GM23338 (cell line): ENCODE measurements at regions not wholly inside any gene's neighbourhood (a gene's known extent, or its start where the extent isn't known, plus 50 kb on each side); places are given as distances from the start of the nearest gene placed in this dataset.

ENCODE experiments used
- EZH2 ChIP-seq: fragments of 200-600 bp; sonication (generic); IDR thresholded peaks from one replicate; pipeline ENCODE4 v1.8.0; 2017; ENCODE audit warnings: antibody characterized with exemption, mild to moderate bottlenecking, low read depth; ENCODE audit not compliant: unreplicated experiment
- POLR2AphosphoS5 ChIP-seq: IDR thresholded peaks from 2 replicates; pipeline ENCODE4 v1.6.1; 2016; ENCODE audit warnings: antibody characterized with exemption, low read depth
- TF ChIP-seq, protein P1 (sequence below), 2 experiments: fragments of 200-600 bp in 1 of 2; sonication (generic) in 1 of 2; conservative IDR thresholded peaks; 2 replicates each; pipeline versions ENCODE4 v1.5.1 to v1.6.1; 2016 to 2017; ENCODE audit warnings: antibody characterized with exemption in 2 of 2, low read depth in 2 of 2, mild to moderate bottlenecking in 2 of 2, moderate library complexity in 1 of 2

DNA sequence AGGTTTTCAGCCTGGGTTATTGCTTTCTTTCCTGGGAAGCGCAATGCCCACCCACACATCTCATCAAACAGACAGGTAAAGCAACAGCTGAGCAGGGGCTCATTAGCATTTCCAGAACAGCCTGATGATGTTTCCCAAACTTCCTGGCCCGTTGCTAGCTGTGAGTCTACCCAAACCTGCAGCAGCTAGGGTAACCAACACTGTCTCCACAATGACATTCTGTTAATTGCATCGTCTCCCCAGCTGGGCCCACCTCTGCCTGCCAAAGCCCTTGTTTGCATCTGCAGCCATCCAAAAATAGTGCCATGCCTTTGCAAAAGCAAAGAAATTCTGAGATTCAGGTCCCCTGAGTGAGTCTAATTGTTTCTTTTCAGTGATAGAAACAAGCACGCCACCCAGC lies 273.0 kb downstream of the MED10 start:
- TF ChIP-seq POLR2AphosphoS5 (no peak), EZH2 (no peak)
- TF ChIP-seq, protein P1, sequence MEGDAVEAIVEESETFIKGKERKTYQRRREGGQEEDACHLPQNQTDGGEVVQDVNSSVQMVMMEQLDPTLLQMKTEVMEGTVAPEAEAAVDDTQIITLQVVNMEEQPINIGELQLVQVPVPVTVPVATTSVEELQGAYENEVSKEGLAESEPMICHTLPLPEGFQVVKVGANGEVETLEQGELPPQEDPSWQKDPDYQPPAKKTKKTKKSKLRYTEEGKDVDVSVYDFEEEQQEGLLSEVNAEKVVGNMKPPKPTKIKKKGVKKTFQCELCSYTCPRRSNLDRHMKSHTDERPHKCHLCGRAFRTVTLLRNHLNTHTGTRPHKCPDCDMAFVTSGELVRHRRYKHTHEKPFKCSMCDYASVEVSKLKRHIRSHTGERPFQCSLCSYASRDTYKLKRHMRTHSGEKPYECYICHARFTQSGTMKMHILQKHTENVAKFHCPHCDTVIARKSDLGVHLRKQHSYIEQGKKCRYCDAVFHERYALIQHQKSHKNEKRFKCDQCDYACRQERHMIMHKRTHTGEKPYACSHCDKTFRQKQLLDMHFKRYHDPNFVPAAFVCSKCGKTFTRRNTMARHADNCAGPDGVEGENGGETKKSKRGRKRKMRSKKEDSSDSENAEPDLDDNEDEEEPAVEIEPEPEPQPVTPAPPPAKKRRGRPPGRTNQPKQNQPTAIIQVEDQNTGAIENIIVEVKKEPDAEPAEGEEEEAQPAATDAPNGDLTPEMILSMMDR (conservative IDR thresholded peaks at IDR 0.05; ENCODE audit: low read depth in 2 of 2): no peak
